ENCODE measurements at regions not wholly inside any gene's neighbourhood (a gene's known extent, or its start where the extent isn't known, plus 50 kb on each side); places are given as distances from the start of the nearest gene placed in this dataset.
"Not testable (repeated sequence)": the region's sequence is repeated elsewhere in the genome, so short reads cannot be mapped to it uniquely, and the experiment has no call there.

GRCh38 chr5:106459541-106459940 is 1211.2 kb downstream of the EFNA5 start:
- Mint-ChIP-seq H3K36me3 (ENCODE audit: low read depth) (no peaks in the 10 kb centered on the region), H3K4me3 (no peak overlapping the region), H3K4me1 (ENCODE audit: low read depth) (no peaks in the 10 kb centered on the region), H3K9me3 (no peaks in the 10 kb centered on the region), H3K27ac (no peak overlapping the region), H3K27me3 (ENCODE audit: low read depth) (no peaks in the 10 kb centered on the region)
- no peak for DNase-seq
- CTCF ChIA-PET: no interaction called here
- intact Hi-C loops (cut with micrococcal nuclease): no loop called here

- Mint-ChIP-seq H3K27me3 (ENCODE audit: low read depth) (no peaks in the 10 kb centered on the region), H3K27ac (no peak overlapping the region), H3K4me1 (ENCODE audit: low read depth) (no peaks in the 10 kb centered on the region), H3K9me3 (peaks cover 2% of the 10 kb centered on the region), H3K36me3 (ENCODE audit: low read depth) (no peaks in the 10 kb centered on the region), H3K4me3 (no peak overlapping the region)
- CTCF ChIA-PET: no interaction called here
- intact Hi-C loops (cut with micrococcal nuclease): no loop called here
- DNase-seq: no peak
These were observed 1215.9 kb downstream of the EFNA5 start for GRCh38 chr5:106454651-106455415.

- CTCF ChIA-PET: no interaction called here
- Mint-ChIP-seq H3K27ac (no peak overlapping the region), H3K9me3 (peaks cover 2% of the 10 kb centered on the region), H3K36me3 (ENCODE audit: low read depth) (no peaks in the 10 kb centered on the region), H3K27me3 (ENCODE audit: low read depth) (no peaks in the 10 kb centered on the region), H3K4me3 (no peak overlapping the region), H3K4me1 (ENCODE audit: low read depth) (no peaks in the 10 kb centered on the region)
- DNase-seq: no peak
- intact Hi-C loops (cut with micrococcal nuclease): no loop called here
These were observed 1216.7 kb downstream of the EFNA5 start for GRCh38 chr5:106454050-106454449.

GRCh38 chr5:106451998-106452397 is 1218.7 kb downstream of the EFNA5 start:
- DNase-seq: no peak
- H3K4me3 Mint-ChIP-seq: no peak overlapping the region
- CTCF ChIA-PET: no interaction called here
- H3K27ac Mint-ChIP-seq: no peak overlapping the region
- H3K9me3 Mint-ChIP-seq: peaks cover 2% of the 10 kb centered on the region
- no peaks in the 10 kb centered on the region for H3K36me3 Mint-ChIP-seq (ENCODE audit: low read depth)
- no peaks in the 10 kb centered on the region for H3K27me3 Mint-ChIP-seq (ENCODE audit: low read depth)
- intact Hi-C loops (cut with micrococcal nuclease): no loop called here
- H3K4me1 Mint-ChIP-seq (ENCODE audit: low read depth): no peaks in the 10 kb centered on the region

- DNase-seq: no peak
- no peaks in the 10 kb centered on the region for H3K9me3 Mint-ChIP-seq
- no peak overlapping the region for H3K4me3 Mint-ChIP-seq
- H3K27me3 Mint-ChIP-seq (ENCODE audit: low read depth): no peaks in the 10 kb centered on the region
- no peaks in the 10 kb centered on the region for H3K36me3 Mint-ChIP-seq (ENCODE audit: low read depth)
- CTCF ChIA-PET: no interaction called here
- intact Hi-C loops (cut with micrococcal nuclease): no loop called here
- H3K4me1 Mint-ChIP-seq (ENCODE audit: low read depth): no peaks in the 10 kb centered on the region
- H3K27ac Mint-ChIP-seq: no peak overlapping the region
These were observed 1227.0 kb downstream of the EFNA5 start for GRCh38 chr5:106443746-106444145.

- Mint-ChIP-seq H3K36me3 (ENCODE audit: low read depth) (no peaks in the 10 kb centered on the region), H3K9me3 (no peaks in the 10 kb centered on the region), H3K4me1 (ENCODE audit: low read depth) (no peaks in the 10 kb centered on the region), H3K4me3 (no peak overlapping the region), H3K27me3 (ENCODE audit: low read depth) (no peaks in the 10 kb centered on the region), H3K27ac (no peak overlapping the region)
- intact Hi-C loops (cut with micrococcal nuclease): no loop called here
- no peak for DNase-seq
- CTCF ChIA-PET: interaction anchor here (0.6 kb wide), 1 partner anchor 77 kb away, joined by 5 read pairs; no protein-coding TSS in a partner anchor
These were observed 1235.6 kb downstream of the EFNA5 start for GRCh38 chr5:106435185-106435584.

- CTCF ChIA-PET; H3K4me1 Mint-ChIP-seq (ENCODE audit: low read depth); H3K27ac Mint-ChIP-seq; H3K27me3 Mint-ChIP-seq (ENCODE audit: low read depth); H3K4me3 Mint-ChIP-seq; DNase-seq; H3K36me3 Mint-ChIP-seq (ENCODE audit: low read depth); H3K9me3 Mint-ChIP-seq; intact Hi-C loops (cut with micrococcal nuclease): not testable (repeated sequence)
These were observed 1240.0 kb downstream of the EFNA5 start for GRCh38 chr5:106430733-106431132.

- Mint-ChIP-seq H3K27ac (no peak overlapping the region), H3K27me3 (ENCODE audit: low read depth) (no peaks in the 10 kb centered on the region), H3K4me3 (no peak overlapping the region), H3K9me3 (no peaks in the 10 kb centered on the region), H3K36me3 (ENCODE audit: low read depth) (no peaks in the 10 kb centered on the region), H3K4me1 (ENCODE audit: low read depth) (no peaks in the 10 kb centered on the region)
- intact Hi-C loops (cut with micrococcal nuclease): no loop called here
- CTCF ChIA-PET: no interaction called here
- DNase-seq: no peak
These were observed 1247.4 kb downstream of the EFNA5 start for GRCh38 chr5:106423109-106423897.

GRCh38 chr5:106420102-106420501 is 1250.6 kb downstream of the EFNA5 start:
- no peak for DNase-seq
- peaks cover 3% of the 10 kb centered on the region for H3K9me3 Mint-ChIP-seq
- H3K36me3 Mint-ChIP-seq (ENCODE audit: low read depth): no peaks in the 10 kb centered on the region
- H3K4me1 Mint-ChIP-seq (ENCODE audit: low read depth): no peaks in the 10 kb centered on the region
- no peaks in the 10 kb centered on the region for H3K27me3 Mint-ChIP-seq (ENCODE audit: low read depth)
- CTCF ChIA-PET: no interaction called here
- intact Hi-C loops (cut with micrococcal nuclease): no loop called here
- no peak overlapping the region for H3K4me3 Mint-ChIP-seq
- H3K27ac Mint-ChIP-seq: no peak overlapping the region

- CTCF ChIA-PET: no interaction called here
- intact Hi-C loops (cut with micrococcal nuclease): no loop called here
- Mint-ChIP-seq H3K27ac (no peak overlapping the region), H3K27me3 (ENCODE audit: low read depth) (no peaks in the 10 kb centered on the region), H3K36me3 (ENCODE audit: low read depth) (no peaks in the 10 kb centered on the region), H3K4me1 (ENCODE audit: low read depth) (no peaks in the 10 kb centered on the region), H3K9me3 (peaks cover 5% of the 10 kb centered on the region), H3K4me3 (no peak overlapping the region)
- no peak for DNase-seq
These were observed 1252.5 kb downstream of the EFNA5 start for GRCh38 chr5:106418196-106418595.

GRCh38 chr5:106417566-106417965 is 1253.2 kb downstream of the EFNA5 start:
- intact Hi-C loops (cut with micrococcal nuclease): no loop called here
- Mint-ChIP-seq H3K27ac (no peak overlapping the region), H3K4me3 (no peak overlapping the region), H3K36me3 (ENCODE audit: low read depth) (no peaks in the 10 kb centered on the region), H3K27me3 (ENCODE audit: low read depth) (no peaks in the 10 kb centered on the region), H3K9me3 (peaks cover 5% of the 10 kb centered on the region), H3K4me1 (ENCODE audit: low read depth) (no peaks in the 10 kb centered on the region)
- CTCF ChIA-PET: no interaction called here
- no peak for DNase-seq

- Mint-ChIP-seq H3K9me3 (peaks cover 5% of the 10 kb centered on the region), H3K4me3 (no peak overlapping the region)
These were observed 1253.6 kb downstream of the EFNA5 start for GRCh38 chr5:106417163-106417562.

GRCh38 chr5:106415541-106415940 is 1255.2 kb downstream of the EFNA5 start:
- no peak for DNase-seq
- no peaks in the 10 kb centered on the region for H3K36me3 Mint-ChIP-seq (ENCODE audit: low read depth)
- intact Hi-C loops (cut with micrococcal nuclease): no loop called here
- H3K27ac Mint-ChIP-seq: no peak overlapping the region
- no peaks in the 10 kb centered on the region for H3K4me1 Mint-ChIP-seq (ENCODE audit: low read depth)
- no peak overlapping the region for H3K4me3 Mint-ChIP-seq
- CTCF ChIA-PET: no interaction called here
- H3K27me3 Mint-ChIP-seq (ENCODE audit: low read depth): no peaks in the 10 kb centered on the region
- peaks cover 5% of the 10 kb centered on the region for H3K9me3 Mint-ChIP-seq

More at GRCh38 chr5:106417163-106417562, 1253.6 kb downstream of the EFNA5 start:
- CTCF ChIA-PET: no interaction called here
- Mint-ChIP-seq H3K36me3 (ENCODE audit: low read depth) (no peaks in the 10 kb centered on the region), H3K27ac (no peak overlapping the region), H3K27me3 (ENCODE audit: low read depth) (no peaks in the 10 kb centered on the region), H3K4me1 (ENCODE audit: low read depth) (no peaks in the 10 kb centered on the region)
- intact Hi-C loops (cut with micrococcal nuclease): no loop called here
- no peak for DNase-seq

All from activated naive CD4-positive, alpha-beta T cell treated with anti-CD3 and anti-CD28 coated beads for 36 hours (primary cell).